Mesendoderm (in vitro differentiated cells): ENCODE measurements at regions not wholly inside any gene's neighbourhood (a gene's known extent, or its start where the extent isn't known, plus 50 kb on each side); places are given as distances from the start of the nearest gene placed in this dataset.

Source experiments
- DNase-seq: peaks from one replicate; pipeline ENCODE4 v3.0.0; 2013
- H2AK5ac ChIP-seq: 2 replicates; pipeline ENCODE4 v1.6.1; 2013; ENCODE audit warnings: low read length, inconsistent platforms
- H2BK120ac ChIP-seq: 2 replicates; pipeline ENCODE4 v1.6.1; 2013; ENCODE audit warnings: low read depth, mild to moderate bottlenecking, low read length, moderate library complexity, mixed read lengths
- H2BK15ac ChIP-seq: replicated peaks from 2 replicates; pipeline ENCODE4 v1.6.1; 2013; ENCODE audit warnings: low read depth, mild to moderate bottlenecking, moderate library complexity
- H2BK5ac ChIP-seq: 2 replicates; pipeline ENCODE4 v1.6.1; 2013; ENCODE audit warnings: low read length, inconsistent platforms
- H3K18ac ChIP-seq: 2 replicates; pipeline ENCODE4 v1.6.1; 2013; ENCODE audit warnings: mild to moderate bottlenecking, low read length, mixed read lengths
- H3K23ac ChIP-seq: one replicate; pipeline ENCODE4 v1.6.1; 2013; ENCODE audit warnings: low read length
- H3K27ac ChIP-seq: 2 replicates; pipeline ENCODE4 v1.5.1; 2013; ENCODE audit warnings: low read depth, mild to moderate bottlenecking, inconsistent platforms, low read length, moderate library complexity
- H3K27me3 ChIP-seq: 2 replicates; pipeline ENCODE4 v1.6.1; 2013; ENCODE audit warnings: low read length, control low read depth, mild to moderate bottlenecking, inconsistent platforms; ENCODE audit not compliant: insufficient read depth, poor library complexity
- H3K36me3 ChIP-seq: 2 replicates; pipeline ENCODE4 v1.6.1; 2013; ENCODE audit warnings: low read length, inconsistent platforms; ENCODE audit not compliant: control insufficient read depth, insufficient read depth
- H3K4ac ChIP-seq: one replicate; pipeline ENCODE4 v1.6.1; 2013; ENCODE audit warnings: low read depth, mild to moderate bottlenecking, low read length, moderate library complexity
- H3K4me1 ChIP-seq: 2 replicates; pipeline ENCODE4 v1.6.1; 2013; ENCODE audit warnings: low read depth, low read length, inconsistent platforms; ENCODE audit not compliant: control insufficient read depth
- H3K4me2 ChIP-seq: 2 replicates; pipeline ENCODE4 v1.6.1; 2013; ENCODE audit warnings: low read length
- H3K4me3 ChIP-seq: 2 replicates; pipeline ENCODE4 v1.5.1; 2013; ENCODE audit warnings: mild to moderate bottlenecking, low read length
- H3K56ac ChIP-seq: one replicate; pipeline ENCODE4 v1.6.1; 2013; ENCODE audit warnings: low read length
- H3K79me1 ChIP-seq: 2 replicates; pipeline ENCODE4 v1.6.1; 2013; ENCODE audit warnings: low read length, inconsistent platforms
- H3K79me2 ChIP-seq: 2 replicates; pipeline ENCODE4 v1.6.1; 2013; ENCODE audit warnings: mild to moderate bottlenecking, low read length; ENCODE audit not compliant: control insufficient read depth, insufficient read depth
- H3K9ac ChIP-seq: 2 replicates; pipeline ENCODE4 v1.6.1; 2013; ENCODE audit warnings: low read length, inconsistent platforms
- H4K5ac ChIP-seq: one replicate; pipeline ENCODE4 v1.6.1; 2013; ENCODE audit warnings: low read length
- H4K8ac ChIP-seq: one replicate; pipeline ENCODE4 v1.6.1; 2013; ENCODE audit warnings: low read depth, mild to moderate bottlenecking, control low read depth, low read length, moderate library complexity
- WGBS: extraction: QIAGEN DNeasy Blood & Tissue Kit; methylation state at CpG from one replicate; pipeline ENCODE4 v1.1.7; 2013; ENCODE audit warnings: low lambda C conversion rate, missing lambda C conversion rate; ENCODE audit not compliant: insufficient coverage; ENCODE audit errors: extremely low coverage; 5-methylcytosine and 5-hydroxymethylcytosine counted together

- Histone ChIP-seq H3K79me2 (no peaks in the 10 kb centered on the region), H3K27me3 (no peaks in the 10 kb centered on the region), H3K4me3 (no peak overlapping the region), H3K4me2 (no peak overlapping the region), H3K23ac (no peak overlapping the region), H3K79me1 (no peaks in the 10 kb centered on the region), H2BK120ac (no peak overlapping the region), H3K18ac (no peak overlapping the region), H2AK5ac (no peak overlapping the region), H3K36me3 (no peaks in the 10 kb centered on the region), H3K56ac (no peak overlapping the region), H3K4ac (no peak overlapping the region), H4K5ac (no peak overlapping the region), H3K4me1 (no peaks in the 10 kb centered on the region), H2BK15ac (no peak overlapping the region), H3K27ac (no peak overlapping the region), H4K8ac (no peak overlapping the region), H3K9ac (no peak overlapping the region), H2BK5ac (no peak overlapping the region)
- WGBS = no CpG with 5 or more reads among the region's 7 CpGs
- no peak for DNase-seq
Measured at GRCh38 chr3:22225161-22225560, 474.2 kb upstream of the ZNF385D start.

GRCh38 chr3:22228705-22229104, 477.7 kb upstream of the ZNF385D start:
- H3K4me2 ChIP-seq = no peak overlapping the region
- no peaks in the 10 kb centered on the region for H3K27me3 ChIP-seq
- no peak overlapping the region for H2AK5ac ChIP-seq
- H3K4me1 ChIP-seq = no peaks in the 10 kb centered on the region
- no peak for DNase-seq
- no peaks in the 10 kb centered on the region for H3K79me2 ChIP-seq
- no peak overlapping the region for H2BK120ac ChIP-seq
- no peak overlapping the region for H4K5ac ChIP-seq
- no peak overlapping the region for H3K56ac ChIP-seq
- H3K79me1 ChIP-seq = no peaks in the 10 kb centered on the region
- no CpG with 5 or more reads among the region's 1 CpG for WGBS
- no peak overlapping the region for H3K9ac ChIP-seq
- H3K23ac ChIP-seq = no peak overlapping the region
- H3K27ac ChIP-seq = no peak overlapping the region
- no peaks in the 10 kb centered on the region for H3K36me3 ChIP-seq
- H4K8ac ChIP-seq = no peak overlapping the region
- H3K18ac ChIP-seq = no peak overlapping the region
- H2BK5ac ChIP-seq = no peak overlapping the region
- H3K4me3 ChIP-seq = no peak overlapping the region
- H3K4ac ChIP-seq = no peak overlapping the region
- no peak overlapping the region for H2BK15ac ChIP-seq

- WGBS = no CpG with 5 or more reads among the region's 1 CpG
- no peaks in the 10 kb centered on the region for H3K36me3 ChIP-seq
- no peaks in the 10 kb centered on the region for H3K4me1 ChIP-seq
- H3K4me3 ChIP-seq = no peak overlapping the region
- no peak overlapping the region for H3K4ac ChIP-seq
- H3K23ac ChIP-seq = no peak overlapping the region
- no peak overlapping the region for H4K8ac ChIP-seq
- H2BK120ac ChIP-seq = no peak overlapping the region
- no peak overlapping the region for H2BK5ac ChIP-seq
- H3K9ac ChIP-seq = no peak overlapping the region
- DNase-seq = peak; percentile 2
- H3K56ac ChIP-seq = no peak overlapping the region
- no peak overlapping the region for H4K5ac ChIP-seq
- H3K79me1 ChIP-seq = no peaks in the 10 kb centered on the region
- no peaks in the 10 kb centered on the region for H3K27me3 ChIP-seq
- no peak overlapping the region for H3K4me2 ChIP-seq
- H3K79me2 ChIP-seq = no peaks in the 10 kb centered on the region
- no peak overlapping the region for H2BK15ac ChIP-seq
- no peak overlapping the region for H3K18ac ChIP-seq
- no peak overlapping the region for H3K27ac ChIP-seq
- no peak overlapping the region for H2AK5ac ChIP-seq
Measured at GRCh38 chr3:22231061-22231460, 480.1 kb upstream of the ZNF385D start.

GRCh38 chr3:22236490-22237270, 485.7 kb upstream of the ZNF385D start:
- H3K4me1 ChIP-seq = no peaks in the 10 kb centered on the region
- no peak overlapping the region for H2AK5ac ChIP-seq
- no peak overlapping the region for H2BK15ac ChIP-seq
- no peak for DNase-seq
- H3K4me3 ChIP-seq = no peak overlapping the region
- WGBS = no CpG with 5 or more reads among the region's 3 CpGs
- no peaks in the 10 kb centered on the region for H3K79me1 ChIP-seq
- no peak overlapping the region for H4K8ac ChIP-seq
- no peak overlapping the region for H3K18ac ChIP-seq
- H3K79me2 ChIP-seq = no peaks in the 10 kb centered on the region
- no peak overlapping the region for H3K27ac ChIP-seq
- no peak overlapping the region for H4K5ac ChIP-seq
- no peak overlapping the region for H3K9ac ChIP-seq
- no peak overlapping the region for H3K56ac ChIP-seq
- H3K4ac ChIP-seq = no peak overlapping the region
- H3K27me3 ChIP-seq = no peaks in the 10 kb centered on the region
- H3K23ac ChIP-seq = no peak overlapping the region
- H2BK5ac ChIP-seq = no peak overlapping the region
- H2BK120ac ChIP-seq = no peak overlapping the region
- H3K4me2 ChIP-seq = no peak overlapping the region
- H3K36me3 ChIP-seq = no peaks in the 10 kb centered on the region

GRCh38 chr3:22239011-22239410, 488.0 kb upstream of the ZNF385D start:
- H3K27ac ChIP-seq = no peak overlapping the region
- WGBS = no CpG with 5 or more reads among the region's 4 CpGs
- no peaks in the 10 kb centered on the region for H3K4me1 ChIP-seq
- no peak for DNase-seq
- H3K79me2 ChIP-seq = no peaks in the 10 kb centered on the region
- H3K36me3 ChIP-seq = no peaks in the 10 kb centered on the region
- H3K4ac ChIP-seq = no peak overlapping the region
- H4K8ac ChIP-seq = no peak overlapping the region
- H3K9ac ChIP-seq = no peak overlapping the region
- no peak overlapping the region for H3K56ac ChIP-seq
- no peaks in the 10 kb centered on the region for H3K79me1 ChIP-seq
- H2BK120ac ChIP-seq = no peak overlapping the region
- H2BK5ac ChIP-seq = no peak overlapping the region
- no peak overlapping the region for H2BK15ac ChIP-seq
- H4K5ac ChIP-seq = no peak overlapping the region
- no peak overlapping the region for H2AK5ac ChIP-seq
- H3K18ac ChIP-seq = no peak overlapping the region
- no peak overlapping the region for H3K23ac ChIP-seq
- H3K4me3 ChIP-seq = no peak overlapping the region
- H3K27me3 ChIP-seq = no peaks in the 10 kb centered on the region
- no peak overlapping the region for H3K4me2 ChIP-seq

GRCh38 chr3:22241110-22241509, 490.1 kb upstream of the ZNF385D start:
- Histone ChIP-seq H2BK120ac (no peak overlapping the region), H3K4me1 (no peaks in the 10 kb centered on the region), H3K4me2 (no peak overlapping the region), H2BK15ac (no peak overlapping the region), H3K9ac (no peak overlapping the region), H3K27ac (no peak overlapping the region), H3K79me2 (no peaks in the 10 kb centered on the region), H3K4ac (no peak overlapping the region), H4K5ac (no peak overlapping the region), H3K4me3 (no peak overlapping the region), H3K23ac (no peak overlapping the region), H3K18ac (no peak overlapping the region), H3K56ac (no peak overlapping the region), H3K27me3 (no peaks in the 10 kb centered on the region), H4K8ac (no peak overlapping the region), H2AK5ac (no peak overlapping the region), H2BK5ac (no peak overlapping the region), H3K79me1 (no peaks in the 10 kb centered on the region), H3K36me3 (no peaks in the 10 kb centered on the region)
- peak; percentile 4 for DNase-seq
- WGBS = no CpG with 5 or more reads among the region's 2 CpGs
